Heart left ventricle (tissue), 13 donors: ENCODE measurements at regions not wholly inside any gene's neighbourhood (a gene's known extent, or its start where the extent isn't known, plus 50 kb on each side); places are given as distances from the start of the nearest gene placed in this dataset.

ENCODE experiments used
- POLR2A ChIP-seq, 2 donors: fragments of 450-650 bp; IDR thresholded peaks; one replicate each; pipeline ENCODE4 v1.6.1; 2017; ENCODE audit warnings: antibody characterized with exemption in 2 of 2, mild to moderate bottlenecking in 2 of 2, moderate library complexity in 2 of 2
- TF ChIP-seq, protein P1 (sequence below), 12 donors: fragments of 200-600 bp; sonication (generic) in 4 of 12; IDR thresholded peaks; one replicate each; pipeline versions ENCODE4 v1.5.0 to v1.8.0; 2018 to 2022; ENCODE audit warnings: antibody characterized with exemption in 12 of 12, mild to moderate bottlenecking in 5 of 12
- donor health status: ischemic (EF 13 %, LVEDD 7.1; RV severe dilation, severe dysfunction).
- donor health status: DM: no; HTN: yes; CAD: no.
- donor health status: DM: no; HTN: no; CAD: no.
- donor health status: ischemic (EF 25% LVEDD 6.9; RV normal size, moderate dysfunction).
- donor health status: ischemic (EF 25% LVEDD 5.7; RV mildly dilated, moderate dysfunction).
- donor health status: ischemic (EF 35%, LVEDD 5.7; RV mildly dilated, moderate dysfunction).
- donor health status: nonischemic (EF 11% LVEDD 7.7; RV severe dilation, severe dysfunction).
- donor health status: DM: yes; HTN: yes; CAD: no.
- donor health status: PGD.
- donor health status: ischemic (EF 29% LVEDD 5.4; RV normal size, mild dysfunction).
- donor health status: nonischemic (EF 23%, LVEDD 6.1; RV moderate dilation, normal function).

DNA sequence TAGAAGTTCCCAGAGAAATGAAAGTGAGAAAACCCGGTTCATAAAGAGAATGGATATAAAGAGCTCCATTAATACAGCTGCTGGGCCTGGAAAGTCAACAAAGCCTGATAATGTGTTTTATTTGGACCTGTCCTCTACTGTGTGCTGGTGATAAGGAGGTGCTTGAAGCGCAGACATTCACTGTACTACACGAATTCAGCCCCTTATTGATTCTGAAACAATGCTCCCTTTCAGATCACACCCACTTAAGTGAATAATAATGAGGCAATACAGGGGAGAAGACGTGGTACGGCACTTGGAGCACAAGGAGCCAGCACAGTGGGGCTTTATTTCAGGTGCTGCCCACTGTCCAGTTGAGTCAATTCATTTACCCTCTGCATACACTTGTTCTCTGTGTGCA, 260.8 kb downstream of the FGFR2 start:
- TF ChIP-seq POLR2A (IDR thresholded peaks at IDR 0.05): no peak
- TF ChIP-seq, protein P1, sequence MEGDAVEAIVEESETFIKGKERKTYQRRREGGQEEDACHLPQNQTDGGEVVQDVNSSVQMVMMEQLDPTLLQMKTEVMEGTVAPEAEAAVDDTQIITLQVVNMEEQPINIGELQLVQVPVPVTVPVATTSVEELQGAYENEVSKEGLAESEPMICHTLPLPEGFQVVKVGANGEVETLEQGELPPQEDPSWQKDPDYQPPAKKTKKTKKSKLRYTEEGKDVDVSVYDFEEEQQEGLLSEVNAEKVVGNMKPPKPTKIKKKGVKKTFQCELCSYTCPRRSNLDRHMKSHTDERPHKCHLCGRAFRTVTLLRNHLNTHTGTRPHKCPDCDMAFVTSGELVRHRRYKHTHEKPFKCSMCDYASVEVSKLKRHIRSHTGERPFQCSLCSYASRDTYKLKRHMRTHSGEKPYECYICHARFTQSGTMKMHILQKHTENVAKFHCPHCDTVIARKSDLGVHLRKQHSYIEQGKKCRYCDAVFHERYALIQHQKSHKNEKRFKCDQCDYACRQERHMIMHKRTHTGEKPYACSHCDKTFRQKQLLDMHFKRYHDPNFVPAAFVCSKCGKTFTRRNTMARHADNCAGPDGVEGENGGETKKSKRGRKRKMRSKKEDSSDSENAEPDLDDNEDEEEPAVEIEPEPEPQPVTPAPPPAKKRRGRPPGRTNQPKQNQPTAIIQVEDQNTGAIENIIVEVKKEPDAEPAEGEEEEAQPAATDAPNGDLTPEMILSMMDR (IDR thresholded peaks at IDR 0.05): no peak
